RWPE1 (cell line): ENCODE measurements at regions not wholly inside any gene's neighbourhood (a gene's known extent, or its start where the extent isn't known, plus 50 kb on each side); places are given as distances from the start of the nearest gene placed in this dataset.

ENCODE experiments used
- CTCF ChIA-PET: fragments of 350-600 bp; sonication (Branson Sonifier 250); formaldehyde crosslinking; extraction: SDS; loops from one replicate; lab custom pipeline; 2021; lab: Yijun Ruan, JAX
- POLR2A ChIA-PET: fragments of 400-600 bp; formaldehyde crosslinking; extraction: SDS; loops from one replicate; lab custom pipeline; 2020; ENCODE audit warnings: antibody characterized with exemption; ENCODE audit not compliant: low non-redundant PET; lab: Yijun Ruan, JAX
- DNase-seq: peaks from one replicate; pipeline ENCODE4 v3.0.0; 2012; ENCODE audit warnings: low spot score
- H3K27ac ChIP-seq: fragments of 450-650 bp; 2 replicates; pipeline ENCODE4 v1.5.1; 2017
- CTCF ChIP-seq: fragments of 450-650 bp; conservative IDR thresholded peaks from 2 replicates; pipeline ENCODE4 v1.5.1; 2017; ENCODE audit warnings: low read depth, mild to moderate bottlenecking

GRCh38 chr21:20822666-20823065 lies 175.5 kb upstream of the NCAM2 start:
- no peak for DNase-seq
- CTCF ChIA-PET, result interaction anchor here (0.5 kb wide), 1 partner anchor 1246 kb away, joined by 3 read pairs; no protein-coding TSS in a partner anchor
- POLR2A ChIA-PET, result no interaction called here
- TF ChIP-seq CTCF, result no peak
- H3K27ac ChIP-seq, result no peak overlapping the region

GRCh38 chr21:20852866-20853265 lies 145.3 kb upstream of the NCAM2 start:
- ChIA-PET POLR2A (no interaction called here), CTCF (no interaction called here)
- no peak for DNase-seq
- H3K27ac ChIP-seq, result no peak overlapping the region
- TF ChIP-seq CTCF, result no peak

GRCh38 chr21:20856926-20857325 lies 141.3 kb upstream of the NCAM2 start:
- CTCF ChIA-PET, result no interaction called here
- no peak for TF ChIP-seq CTCF
- POLR2A ChIA-PET, result no interaction called here
- no peak overlapping the region for H3K27ac ChIP-seq
- DNase-seq, result no peak

GRCh38 chr21:20874202-20874601 lies 124.0 kb upstream of the NCAM2 start:
- ChIA-PET CTCF (no interaction called here), POLR2A (no interaction called here)
- no peak for DNase-seq
- TF ChIP-seq CTCF, result no peak
- H3K27ac ChIP-seq, result no peak overlapping the region

GRCh38 chr21:20875742-20876141 lies 122.5 kb upstream of the NCAM2 start:
- ChIA-PET POLR2A (no interaction called here), CTCF (no interaction called here)
- peak; percentile 2 for DNase-seq
- TF ChIP-seq CTCF, result no peak
- no peak overlapping the region for H3K27ac ChIP-seq

- ChIA-PET POLR2A (no interaction called here), CTCF (no interaction called here)
- no peak for TF ChIP-seq CTCF
Observed at GRCh38 chr21:20877976-20878375, 120.2 kb upstream of the NCAM2 start.

More at GRCh38 chr21:20877976-20878375, 120.2 kb upstream of the NCAM2 start:
- no peak overlapping the region for H3K27ac ChIP-seq
- DNase-seq, result no peak
